Breast epithelium (tissue), 3 donors: ENCODE measurements at regions not wholly inside any gene's neighbourhood (a gene's known extent, or its start where the extent isn't known, plus 50 kb on each side); places are given as distances from the start of the nearest gene placed in this dataset.

Source experiments
- CTCF ChIP-seq, 3 donors: fragments of 450-650 bp; IDR thresholded peaks; one replicate each; pipeline ENCODE4 v1.5.1; 2016 to 2017; ENCODE audit warnings: antibody characterized with exemption in 3 of 3, mild to moderate bottlenecking in 3 of 3, moderate library complexity in 3 of 3
- POLR2A ChIP-seq: fragments of 450-650 bp; IDR thresholded peaks from one replicate; pipeline ENCODE4 v1.6.1; 2016; ENCODE audit warnings: antibody characterized with exemption, mild to moderate bottlenecking, moderate library complexity
- POLR2AphosphoS5 ChIP-seq, 3 donors: sonication (generic); formaldehyde crosslinking; IDR thresholded peaks; one replicate each; pipeline ENCODE4 v1.6.1; 2017; ENCODE audit warnings: antibody characterized with exemption in 3 of 3

DNA sequence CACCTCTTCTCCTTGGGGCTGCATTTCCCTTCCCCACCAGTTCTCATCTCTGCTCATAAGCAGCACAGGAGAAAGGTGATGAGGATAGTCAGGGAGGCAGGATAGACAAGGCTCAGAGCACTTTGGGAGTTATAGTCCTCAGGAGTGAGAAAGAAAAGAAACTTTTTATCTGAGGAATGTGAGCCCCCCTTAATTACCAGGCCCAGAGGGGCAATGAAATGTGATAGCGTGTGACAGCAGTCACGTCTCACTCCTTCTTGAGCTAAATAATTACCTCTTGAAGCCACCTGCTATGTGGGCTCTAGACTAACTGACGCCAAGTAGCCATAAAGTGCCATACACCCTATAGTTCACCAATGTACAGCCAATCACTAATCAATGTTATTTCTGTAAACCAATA, 105.8 kb downstream of the SPP2 start:
- TF ChIP-seq CTCF (IDR thresholded peaks at IDR 0.05) (no peak), POLR2A (no peak), POLR2AphosphoS5 (IDR thresholded peaks at IDR 0.05) (no peak)
